VCaP (cell line): ENCODE measurements at regions not wholly inside any gene's neighbourhood (a gene's known extent, or its start where the extent isn't known, plus 50 kb on each side); places are given as distances from the start of the nearest gene placed in this dataset.

ENCODE experiments used
- H3K27ac ChIP-seq: fragments of 450-650 bp; 2 replicates; pipeline ENCODE4 v1.5.1; 2017
- CTCF ChIP-seq: fragments of 450-650 bp; conservative IDR thresholded peaks from 2 replicates; pipeline ENCODE4 v1.5.1; 2017; ENCODE audit warnings: mild to moderate bottlenecking, moderate library complexity

- H3K27ac ChIP-seq: no peak overlapping the region
- TF ChIP-seq CTCF: no peak
Measured at GRCh38 chr3:176561826-176562225, 635.5 kb downstream of the TBL1XR1 start.

DNA sequence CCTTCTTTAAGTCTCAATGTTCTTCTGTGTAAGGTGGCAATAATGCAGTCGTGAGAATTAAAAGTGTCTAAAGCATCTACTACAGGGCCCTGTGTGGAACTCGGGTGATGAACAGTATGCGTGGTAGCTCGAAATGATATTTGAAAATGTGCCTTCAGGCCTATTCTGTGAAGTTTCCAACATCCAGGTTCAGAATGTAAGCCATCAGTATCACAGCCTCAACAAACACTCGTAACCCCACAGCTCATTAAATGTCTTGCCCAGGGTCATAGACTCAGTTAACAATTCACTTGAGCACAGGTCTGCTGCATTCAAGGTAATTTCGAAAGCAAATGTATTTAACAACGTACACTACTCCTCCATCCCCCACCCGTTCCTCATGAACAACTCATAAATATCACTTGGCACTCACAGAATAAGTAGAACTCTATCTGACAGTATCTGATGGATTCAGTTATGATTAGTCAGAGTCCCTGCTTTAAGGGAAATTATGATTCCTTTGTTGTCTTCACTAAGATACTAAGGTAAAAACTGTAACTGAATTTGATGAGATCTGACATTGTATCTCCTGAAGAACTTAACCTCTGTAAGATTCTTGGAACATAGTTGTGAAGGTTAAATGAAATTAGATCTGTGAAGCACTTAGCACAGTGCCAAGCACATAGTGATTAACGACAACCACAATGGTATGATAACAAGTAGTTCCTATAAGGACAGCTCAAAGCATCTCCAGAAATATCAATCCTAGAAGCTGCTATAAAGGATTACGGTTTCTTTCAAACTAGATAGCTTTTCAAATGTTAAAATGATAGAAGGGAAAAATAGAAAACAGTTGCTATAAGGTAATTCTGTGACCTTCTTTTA lies 642.3 kb downstream of the TBL1XR1 start:
- peak overlapping the region; percentile 53 for H3K27ac ChIP-seq
- no peak for TF ChIP-seq CTCF

DNA sequence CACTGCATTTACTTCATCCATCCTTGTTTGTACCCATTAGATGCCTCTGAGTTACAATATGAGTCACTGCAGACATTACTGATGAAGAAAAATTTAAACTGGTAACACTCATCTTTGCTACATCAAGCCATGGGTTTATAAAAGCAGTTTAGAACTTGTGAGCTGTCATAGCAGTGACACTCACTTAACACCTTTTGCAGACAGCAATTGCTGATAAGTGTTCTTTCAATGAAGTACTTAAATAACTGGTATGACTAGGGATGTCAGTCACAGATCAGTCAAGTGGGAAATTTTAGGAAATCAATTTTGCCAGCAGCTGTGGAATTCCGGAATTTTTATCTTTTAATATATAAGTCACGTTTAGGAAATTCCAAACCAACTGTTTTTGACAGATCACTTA lies 643.0 kb downstream of the TBL1XR1 start:
- TF ChIP-seq CTCF: no peak
- peak overlapping the region; percentile 53 for H3K27ac ChIP-seq

- no peak overlapping the region for H3K27ac ChIP-seq
- no peak for TF ChIP-seq CTCF
Measured at GRCh38 chr3:176526942-176527341, 670.3 kb downstream of the TBL1XR1 start.

- TF ChIP-seq CTCF: no peak
Measured at GRCh38 chr3:176526225-176526624, 671.1 kb downstream of the TBL1XR1 start.

DNA sequence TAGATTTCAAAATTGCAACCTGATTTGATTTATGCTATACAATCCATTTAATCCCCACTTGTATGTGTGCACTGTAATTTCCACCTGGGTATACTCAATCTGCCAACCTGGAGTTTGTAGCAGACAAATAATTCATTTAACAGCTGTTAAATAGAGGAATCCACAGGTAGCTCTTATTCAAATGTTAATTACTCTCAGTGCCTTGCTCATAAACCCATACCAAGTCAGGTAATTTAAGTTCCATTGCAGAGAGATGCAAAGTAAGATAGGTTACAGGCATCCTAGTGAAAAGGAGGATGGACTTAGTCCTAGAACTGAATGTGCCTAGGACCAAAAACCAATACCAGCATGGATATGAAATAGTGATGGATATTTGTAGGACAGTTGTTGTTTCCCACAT lies 674.2 kb downstream of the TBL1XR1 start:
- TF ChIP-seq CTCF: no peak
- no peak overlapping the region for H3K27ac ChIP-seq

More at GRCh38 chr3:176526225-176526624, 671.1 kb downstream of the TBL1XR1 start:
- no peak overlapping the region for H3K27ac ChIP-seq

DNA sequence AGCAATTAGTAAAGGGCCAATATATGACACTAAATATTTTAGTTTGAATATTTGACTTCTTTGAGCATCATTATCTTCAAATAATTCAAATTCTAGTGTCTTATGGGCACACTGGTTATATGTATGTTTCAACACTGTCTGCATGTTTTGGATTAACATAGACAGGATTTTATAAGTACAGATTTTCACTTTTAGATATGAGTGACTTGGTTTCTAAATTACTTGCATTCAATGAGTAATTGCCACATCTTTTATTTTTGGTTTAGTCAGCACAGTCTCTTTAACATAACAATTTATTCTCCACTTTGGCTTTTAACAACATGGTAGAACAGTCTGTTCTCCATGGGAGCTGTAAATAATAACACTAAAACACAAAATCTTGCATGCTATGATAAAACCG lies 674.8 kb downstream of the TBL1XR1 start:
- no peak overlapping the region for H3K27ac ChIP-seq
- no peak for TF ChIP-seq CTCF
